GM12878 (cell line): ENCODE measurements at regions not wholly inside any gene's neighbourhood (a gene's known extent, or its start where the extent isn't known, plus 50 kb on each side); places are given as distances from the start of the nearest gene placed in this dataset.

Experiments
- ATAC-seq: fragments of 200-7000 bp; cut with Tn5 transposase; 3 replicates; pipeline ENCODE4 v1.9.1; 2020; ENCODE audit warnings: mild to moderate bottlenecking, moderate library complexity
- BruUV-seq: library from RNA; stranded (reverse); fragments of 400-500 nt; replicated peaks from 2 replicates; lab custom pipeline; 2021; lab: Mats Ljungman, UMichigan
- CTCF ChIA-PET: fragments of 300-600 bp; sonication (Branson Sonifier 250); formaldehyde crosslinking; extraction: SDS; loops from one replicate; lab custom pipeline; 2021; ENCODE audit warnings: inconsistent platforms; lab: Yijun Ruan, JAX
- POLR2A ChIA-PET: fragments of 350-600 bp; formaldehyde crosslinking; extraction: SDS; loops from one replicate; lab custom pipeline; 2021; ENCODE audit warnings: inconsistent platforms; lab: Charles Lee
- RAD21 ChIA-PET: fragments of 300-600 bp; sonication (Branson Sonifier 250); formaldehyde crosslinking; loops from one replicate; lab custom pipeline; 2023; ENCODE audit warnings: antibody characterized with exemption; ENCODE audit not compliant: unreplicated experiment; lab: Charles Lee
- SMC1A ChIA-PET: fragments of 300-600 bp; sonication (Branson Sonifier 250); formaldehyde crosslinking; loops from one replicate; lab custom pipeline; 2023; ENCODE audit not compliant: unreplicated experiment, uncharacterized antibody; lab: Charles Lee
- DNase-seq: peaks from one replicate; pipeline ENCODE4 v3.0.0-alpha.2; 2011; ENCODE audit warnings: low read depth, low spot score
- FAIRE-seq: peaks from 3 replicates; lab custom pipeline; 2011; peaks lifted over from hg19 to GRCh38; lab: Jason Lieb, UNC
- H2AFZ ChIP-seq: 2 replicates; pipeline ENCODE4 v1.6.0; 2011; ENCODE audit warnings: low read depth, low read length, control low read depth; ENCODE audit not compliant: control insufficient read depth
- H3K27ac ChIP-seq: 2 replicates; pipeline ENCODE4 v1.5.1; 2011; ENCODE audit warnings: control low read depth; ENCODE audit not compliant: control insufficient read depth, insufficient read depth
- H3K27me3 ChIP-seq, 2 experiments: replicated peaks in 1 of 2; 2 replicates each; pipeline versions ENCODE4 v1.6.0 to v1.6.1; 2011; ENCODE audit warnings: low read length in 1 of 2; ENCODE audit not compliant: control insufficient read depth in 2 of 2, insufficient read depth in 2 of 2
- H3K36me3 ChIP-seq, 2 experiments: 2 replicates each; pipeline ENCODE4 v1.5.1; 2011; ENCODE audit warnings: low read length in 1 of 2; ENCODE audit not compliant: control insufficient read depth in 2 of 2, insufficient read depth in 2 of 2
- H3K4me1 ChIP-seq: 2 replicates; pipeline ENCODE4 v1.6.1; 2011; ENCODE audit warnings: mild to moderate bottlenecking, low read length, moderate library complexity, mixed read lengths; ENCODE audit not compliant: control insufficient read depth, insufficient read depth
- H3K4me2 ChIP-seq: 2 replicates; pipeline ENCODE4 v1.6.0; 2011; ENCODE audit warnings: control low read depth; ENCODE audit not compliant: control insufficient read depth, insufficient read depth
- H3K4me3 ChIP-seq: fragments of 200-600 bp; sonication (generic); 2 replicates; pipeline ENCODE4 v1.5.1; 2016
- H3K79me2 ChIP-seq: 2 replicates; pipeline ENCODE4 v1.6.0; 2011; ENCODE audit warnings: low read length; ENCODE audit not compliant: control insufficient read depth, insufficient read depth
- H3K9ac ChIP-seq: 2 replicates; pipeline ENCODE4 v1.8.0; 2011; ENCODE audit warnings: low read length, control low read depth, mixed read lengths; ENCODE audit not compliant: control insufficient read depth, insufficient read depth
- H3K9me3 ChIP-seq: replicated peaks from 3 replicates; pipeline ENCODE4 v1.5.1; 2011; ENCODE audit warnings: mild to moderate bottlenecking, low read length; ENCODE audit not compliant: control insufficient read depth, insufficient read depth
- H4K20me1 ChIP-seq: 2 replicates; pipeline ENCODE4 v1.6.0; 2011; ENCODE audit not compliant: control insufficient read depth, insufficient read depth
- ATF2 ChIP-seq: IDR thresholded peaks from 2 replicates; pipeline ENCODE4 v1.6.1; 2012; ENCODE audit warnings: low read length, inconsistent platforms
- BCL11A ChIP-seq: IDR thresholded peaks from 2 replicates; pipeline ENCODE4 v1.6.1; 2011; ENCODE audit warnings: low read depth, low read length
- CTCF ChIP-seq, 3 experiments: IDR thresholded peaks in 2 of 3; conservative IDR thresholded peaks in 1 of 3; 2 replicates each; pipeline ENCODE4 v1.5.1; 2011; ENCODE audit warnings: low read depth in 3 of 3, low read length in 3 of 3, mild to moderate bottlenecking in 3 of 3, control low read depth in 2 of 3, moderate library complexity in 2 of 3, inconsistent platforms in 1 of 3, mixed read lengths in 1 of 3; ENCODE audit not compliant: control insufficient read depth in 2 of 3, insufficient read depth in 1 of 3; ENCODE audit errors: extremely low read depth in 1 of 3
- FOS ChIP-seq: IDR thresholded peaks from 3 replicates; pipeline ENCODE4 v1.6.1; 2011; ENCODE audit warnings: borderline replicate concordance; ENCODE audit not compliant: insufficient read length; ENCODE audit errors: extremely low read depth
- IKZF2 ChIP-seq, 2 experiments: fragments of 450-650 bp; IDR thresholded peaks; 2 replicates each; pipeline ENCODE4 v1.6.1; 2017; ENCODE audit warnings: mild to moderate bottlenecking in 2 of 2, moderate library complexity in 2 of 2
- IRF4 ChIP-seq: IDR thresholded peaks from 2 replicates; pipeline ENCODE4 v1.6.1; 2011; ENCODE audit warnings: low read depth, low read length
- JUNB ChIP-seq: IDR thresholded peaks from 2 replicates; pipeline ENCODE4 v1.6.1; 2016; ENCODE audit warnings: antibody characterized with exemption, mild to moderate bottlenecking
- MEF2A ChIP-seq: IDR thresholded peaks from 2 replicates; pipeline ENCODE4 v1.6.1; 2011; ENCODE audit warnings: low read depth, mild to moderate bottlenecking, low read length, moderate library complexity; ENCODE audit not compliant: insufficient read depth
- NFIC ChIP-seq: IDR thresholded peaks from 2 replicates; pipeline ENCODE4 v1.6.1; 2012; ENCODE audit warnings: low read depth, mild to moderate bottlenecking, inconsistent platforms, low read length, moderate library complexity
- RAD21 ChIP-seq: IDR thresholded peaks from 2 replicates; pipeline ENCODE4 v1.6.1; 2011; ENCODE audit warnings: mild to moderate bottlenecking, low read depth, low read length, moderate library complexity; ENCODE audit not compliant: insufficient read depth
- RUNX3 ChIP-seq: IDR thresholded peaks from 2 replicates; pipeline ENCODE4 v1.6.1; 2012; ENCODE audit warnings: low read length, inconsistent platforms
- SPI1 ChIP-seq: IDR thresholded peaks from 2 replicates; pipeline ENCODE4 v1.6.1; 2011; ENCODE audit warnings: low read depth, mild to moderate bottlenecking, low read length, moderate library complexity, borderline replicate concordance; ENCODE audit not compliant: insufficient read depth
- ZBED1 ChIP-seq: IDR thresholded peaks from 2 replicates; pipeline ENCODE4 v1.6.1; 2016; ENCODE audit warnings: borderline replicate concordance
- WGBS: methylation state at CpG from one replicate; pipeline ENCODE4 v1.1.6; 2016; ENCODE audit warnings: low lambda C conversion rate; ENCODE audit not compliant: insufficient replicate concordance, insufficient coverage; ENCODE audit errors: missing lambda C conversion rate; 5-methylcytosine and 5-hydroxymethylcytosine counted together
- in situ Hi-C: fragments of 300-500 bp; cut with MboI; formaldehyde crosslinking; loops from 9 replicates; pipeline ENCODE4 v1.14.3; 2018; ENCODE audit warnings: mixed read lengths
- intact Hi-C: fragments of 100-400 bp; cut with micrococcal nuclease; formaldehyde crosslinking; loops from one replicate; pipeline ENCODE4 v1.14.2; 2022; ENCODE audit not compliant: unreplicated experiment

DNA sequence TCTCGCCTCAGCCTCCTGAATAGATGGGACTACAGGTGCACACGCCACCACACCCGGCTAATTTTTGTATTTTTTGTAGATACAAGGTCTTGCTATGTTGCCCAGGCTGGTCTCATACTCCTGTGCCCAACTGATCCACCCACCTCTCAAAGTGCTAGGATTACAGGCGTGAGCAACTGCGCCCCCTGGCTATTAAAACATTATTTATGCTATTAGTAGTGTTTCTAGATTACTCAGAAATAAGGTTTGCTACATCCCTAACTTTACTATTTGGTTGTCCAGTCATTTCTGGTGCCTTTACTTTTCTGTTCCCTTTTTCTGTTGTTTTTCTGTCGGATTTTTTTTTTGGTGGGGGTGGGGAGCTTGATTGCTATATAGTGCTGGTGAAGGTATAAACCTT, 393.6 kb upstream of the TPM1 start:
- no TSS peak for BruUV-seq
- ChIA-PET CTCF (interaction anchor here (0.6 to 1.9 kb wide), 3 partner anchors 8 to 364 kb away, joined by 3 to 5 read pairs (median 3); no protein-coding TSS in a partner anchor), POLR2A (interaction anchor here (0.7 kb wide), 1 partner anchor 14 kb away, joined by 3 read pairs; no protein-coding TSS in a partner anchor), SMC1A (interaction anchor here (1.0 kb wide), 2 partner anchors 9 to 93 kb away, joined by 3 read pairs; no protein-coding TSS in a partner anchor), RAD21 (no interaction called here)
- intact Hi-C loops (loop anchor here (2.0 kb wide), 1 partner anchor 24 kb away; no protein-coding TSS in a partner anchor), in situ Hi-C loops (no loop called here)
- ATAC-seq (peak; percentile 81), DNase-seq (peak; percentile 35), FAIRE-seq (no peak)
- no peaks in the 10 kb centered on the region for H3K27me3 ChIP-seq
- H3K9me3 ChIP-seq, result no peaks in the 10 kb centered on the region
- peaks cover 20% of the 10 kb centered on the region for H3K4me1 ChIP-seq
- H4K20me1 ChIP-seq, result no peaks in the 10 kb centered on the region
- no peak overlapping the region for H3K9ac ChIP-seq
- H3K36me3 ChIP-seq, result no peaks in the 10 kb centered on the region
- TF ChIP-seq SPI1 (peak; percentile 82), RUNX3 (peak; percentile 34), BCL11A (0 out of 2 replicates have a peak, but pooled peaks have one; percentile 27), NFIC (peak; percentile 65), ATF2 (0 out of 2 replicates have a peak, but pooled peaks have one; percentile 27), FOS (no peak), IRF4 (peak; percentile 62), ZBED1 (no peak), JUNB (peak; percentile 87), RAD21 (peak; percentile 35), MEF2A (0 out of 2 replicates have a peak, but pooled peaks have one; percentile 31), CTCF (IDR thresholded peaks at IDR 0.05 in 2 of 3, conservative IDR thresholded peaks at IDR 0.05 in 1 of 3; ENCODE audit: control insufficient read depth in 2 of 3, extremely low read depth in 1 of 3, insufficient read depth in 1 of 3, low read depth in 3 of 3, low read length in 3 of 3) (peak; percentile 27 to 51 (median 34); a peak in 4 of 6 replicates), IKZF2 (IDR thresholded peaks at IDR 0.05) (no peak)
- WGBS, result 24% methylated on average over 6 of the region's 6 CpGs
- H3K79me2 ChIP-seq, result no peaks in the 10 kb centered on the region
- H2AFZ ChIP-seq, result no peak overlapping the region
- no peak overlapping the region for H3K4me3 ChIP-seq
- peak overlapping the region; percentile 71 for H3K4me2 ChIP-seq
- H3K27ac ChIP-seq, result peak overlapping the region; percentile 70; the same call in 1 of the 2 replicates
